H1 (cell line): ENCODE measurements at regions not wholly inside any gene's neighbourhood (a gene's known extent, or its start where the extent isn't known, plus 50 kb on each side); places are given as distances from the start of the nearest gene placed in this dataset.

Source experiments
- ATF3 ChIP-seq: IDR thresholded peaks from 2 replicates; pipeline ENCODE4 v1.6.1; 2011; ENCODE audit warnings: low read depth, mild to moderate bottlenecking, low read length; ENCODE audit not compliant: insufficient read depth
- CHD7 ChIP-seq: fragments of 300-600 bp; sonication (generic); IDR thresholded peaks from 2 replicates; pipeline ENCODE4 v1.7.1; 2012; ENCODE audit warnings: low read length, moderate library complexity, mild to moderate bottlenecking, inconsistent platforms; ENCODE audit not compliant: insufficient replicate concordance
- EP300 ChIP-seq, 2 experiments: IDR thresholded peaks; 1 replicate in 1 of 2; 2 replicates in 1 of 2; pipeline ENCODE4 v1.6.1; 2011 to 2012; ENCODE audit warnings: low read depth in 2 of 2, low read length in 2 of 2, mild to moderate bottlenecking in 2 of 2, borderline replicate concordance in 1 of 2, inconsistent platforms in 1 of 2, moderate library complexity in 1 of 2
- HDAC2 ChIP-seq, 2 experiments: fragments of 300-600 bp in 1 of 2; sonication (generic) in 1 of 2; IDR thresholded peaks; 2 replicates each; pipeline ENCODE4 v1.6.1; 2011 to 2012; ENCODE audit warnings: low read depth in 2 of 2, low read length in 2 of 2, mild to moderate bottlenecking in 2 of 2, moderate library complexity in 2 of 2, borderline replicate concordance in 1 of 2, inconsistent platforms in 1 of 2
- PHF8 ChIP-seq: fragments of 200-600 bp; sonication (generic); conservative IDR thresholded peaks from 2 replicates; pipeline ENCODE4 v1.7.1; 2012; ENCODE audit warnings: low read depth, mild to moderate bottlenecking, inconsistent platforms, low read length, moderate library complexity
- RNF2 ChIP-seq: fragments of 200-900, 300-1000 bp; sonication (generic); IDR thresholded peaks from 2 replicates; pipeline ENCODE4 v1.7.1; 2016; ENCODE audit warnings: borderline replicate concordance, low read depth, mild to moderate bottlenecking, antibody characterized with exemption, low read length; ENCODE audit not compliant: poor library complexity, severe bottlenecking; ENCODE audit errors: missing control alignments

GRCh38 chr7:8362723-8363369 lies 70.6 kb upstream of the NXPH1 start (continued):
- TF ChIP-seq CHD7: peak; percentile 70
- 0 out of 4 replicates have a peak, but pooled peaks of 1 of the 2 experiments have one; percentile 4 for TF ChIP-seq HDAC2 (IDR thresholded peaks at IDR 0.05; ENCODE audit: borderline replicate concordance in 1 of 2, low read depth in 2 of 2, low read length in 2 of 2)
- TF ChIP-seq PHF8: no peak
- no peak for TF ChIP-seq ATF3
- no peak for TF ChIP-seq EP300 (IDR thresholded peaks at IDR 0.05; ENCODE audit: borderline replicate concordance in 1 of 2, low read depth in 2 of 2, low read length in 2 of 2)
- no peak for TF ChIP-seq RNF2
- TF ChIP-seq, all 59 proteins: peak for 5
